Fibroblast of lung (primary cell): ENCODE measurements at regions not wholly inside any gene's neighbourhood (a gene's known extent, or its start where the extent isn't known, plus 50 kb on each side); places are given as distances from the start of the nearest gene placed in this dataset.

ENCODE experiments used
- DNase-seq, 2 donors: peaks; one replicate each; pipeline versions ENCODE4 v3.0.0 to v3.0.0-alpha.2; 2010; ENCODE audit warnings: low read depth in 2 of 2
- H2AFZ ChIP-seq: 2 replicates; pipeline ENCODE4 v1.5.1; 2012; ENCODE audit warnings: low read length, control low read depth, inconsistent platforms
- H3K27ac ChIP-seq: 2 replicates; pipeline ENCODE4 v1.5.1; 2011; ENCODE audit warnings: low read length, control low read depth; ENCODE audit not compliant: insufficient read depth
- H3K27me3 ChIP-seq: 2 replicates; pipeline ENCODE4 v1.5.1; 2011; ENCODE audit warnings: mild to moderate bottlenecking, low read length; ENCODE audit not compliant: control insufficient read depth, insufficient read depth
- H3K36me3 ChIP-seq: 2 replicates; pipeline ENCODE4 v1.5.1; 2011; ENCODE audit warnings: low read length; ENCODE audit not compliant: control insufficient read depth, insufficient read depth
- H3K4me1 ChIP-seq: 2 replicates; pipeline ENCODE4 v1.5.1; 2011; ENCODE audit warnings: low read length; ENCODE audit not compliant: control insufficient read depth, insufficient read depth; ENCODE audit errors: extremely low read depth
- H3K4me2 ChIP-seq: 2 replicates; pipeline ENCODE4 v1.5.1; 2011; ENCODE audit warnings: low read length, control low read depth; ENCODE audit not compliant: insufficient read depth; ENCODE audit errors: extremely low read depth
- H3K4me3 ChIP-seq, 4 experiments: fragments of 200-600 bp in 1 of 4; sonication (generic) in 1 of 4; replicated peaks in 1 of 4; 2 replicates each; pipeline ENCODE4 v1.5.1; 2011 to 2016; ENCODE audit warnings: low read length in 4 of 4, low read depth in 3 of 4, mild to moderate bottlenecking in 3 of 4, control low read depth in 2 of 4, inconsistent platforms in 1 of 4, mixed read lengths in 1 of 4; ENCODE audit not compliant: insufficient read depth in 1 of 4; ENCODE audit errors: control extremely low read depth in 1 of 4
- H3K79me2 ChIP-seq: 2 replicates; pipeline ENCODE4 v1.5.1; 2012; ENCODE audit warnings: mild to moderate bottlenecking, low read length, inconsistent platforms; ENCODE audit not compliant: control insufficient read depth, insufficient read depth
- H3K9ac ChIP-seq: 2 replicates; pipeline ENCODE4 v1.5.1; 2011; ENCODE audit warnings: mild to moderate bottlenecking, low read length, control low read depth; ENCODE audit not compliant: insufficient read depth
- H3K9me3 ChIP-seq: 2 replicates; pipeline ENCODE4 v1.5.1; 2012; ENCODE audit warnings: low read depth, low read length; ENCODE audit not compliant: control insufficient read depth, insufficient read depth
- H4K20me1 ChIP-seq: 2 replicates; pipeline ENCODE4 v1.5.1; 2011; ENCODE audit warnings: low read length; ENCODE audit not compliant: control insufficient read depth, insufficient read depth; ENCODE audit errors: extremely low read depth
- CTCF ChIP-seq, 2 donors: IDR thresholded peaks in 1 of 2; conservative IDR thresholded peaks in 1 of 2; 1 replicate in 1 of 2; 2 replicates in 1 of 2; pipeline ENCODE4 v1.5.1; 2011 to 2012; ENCODE audit warnings: low read length in 2 of 2, control low read depth in 1 of 2, inconsistent platforms in 1 of 2, low read depth in 1 of 2, mild to moderate bottlenecking in 1 of 2
- EZH2 ChIP-seq: IDR thresholded peaks from 2 replicates; pipeline ENCODE4 v1.5.1; 2012; ENCODE audit warnings: low read length, control low read depth, mild to moderate bottlenecking; ENCODE audit errors: missing control alignments

GRCh38 chr13:26473571-26474230 is 83.8 kb upstream of the WASF3 start:
- no peaks in the 10 kb centered on the region for H3K9me3 ChIP-seq
- no peaks in the 10 kb centered on the region for H3K79me2 ChIP-seq
- H2AFZ ChIP-seq = no peak overlapping the region
- no peaks in the 10 kb centered on the region for H4K20me1 ChIP-seq
- H3K27me3 ChIP-seq = no peaks in the 10 kb centered on the region
- no peaks in the 10 kb centered on the region for H3K4me1 ChIP-seq
- H3K36me3 ChIP-seq = no peaks in the 10 kb centered on the region
- no peak overlapping the region for H3K4me2 ChIP-seq
- no peak overlapping the region for H3K9ac ChIP-seq
- H3K27ac ChIP-seq = no peak overlapping the region
- no peak for TF ChIP-seq EZH2
- no peak for TF ChIP-seq CTCF (conservative IDR thresholded peaks at IDR 0.05 in 1 of 2, IDR thresholded peaks at IDR 0.05 in 1 of 2; ENCODE audit: low read depth in 1 of 2, low read length in 2 of 2)
- no peak overlapping the region for H3K4me3 ChIP-seq
- no peak for DNase-seq

- no peaks in the 10 kb centered on the region for H3K9me3 ChIP-seq
- H3K4me1 ChIP-seq = no peaks in the 10 kb centered on the region
- H3K79me2 ChIP-seq = no peaks in the 10 kb centered on the region
- H3K36me3 ChIP-seq = no peaks in the 10 kb centered on the region
- no peak for DNase-seq
- no peaks in the 10 kb centered on the region for H4K20me1 ChIP-seq
- no peak overlapping the region for H3K27ac ChIP-seq
- H3K4me3 ChIP-seq = no peak overlapping the region
- TF ChIP-seq EZH2 (no peak), CTCF (conservative IDR thresholded peaks at IDR 0.05 in 1 of 2, IDR thresholded peaks at IDR 0.05 in 1 of 2; ENCODE audit: low read depth in 1 of 2, low read length in 2 of 2) (no peak)
- H3K27me3 ChIP-seq = no peaks in the 10 kb centered on the region
- H3K4me2 ChIP-seq = no peak overlapping the region
- H3K9ac ChIP-seq = no peak overlapping the region
- H2AFZ ChIP-seq = no peak overlapping the region
Measured at GRCh38 chr13:26474286-26474685, 83.2 kb upstream of the WASF3 start.

- DNase-seq = no peak
- no peaks in the 10 kb centered on the region for H4K20me1 ChIP-seq
- H3K79me2 ChIP-seq = no peaks in the 10 kb centered on the region
- H3K4me3 ChIP-seq = no peak overlapping the region
- H3K9me3 ChIP-seq = no peaks in the 10 kb centered on the region
- no peak overlapping the region for H3K27ac ChIP-seq
- no peak overlapping the region for H3K4me2 ChIP-seq
- H3K36me3 ChIP-seq = no peaks in the 10 kb centered on the region
- no peak overlapping the region for H2AFZ ChIP-seq
- TF ChIP-seq CTCF (conservative IDR thresholded peaks at IDR 0.05 in 1 of 2, IDR thresholded peaks at IDR 0.05 in 1 of 2; ENCODE audit: low read depth in 1 of 2, low read length in 2 of 2) = no peak
- TF ChIP-seq EZH2 = no peak
- no peak overlapping the region for H3K9ac ChIP-seq
- no peaks in the 10 kb centered on the region for H3K4me1 ChIP-seq
- H3K27me3 ChIP-seq = no peaks in the 10 kb centered on the region
Measured at GRCh38 chr13:26475176-26476110, 82.0 kb upstream of the WASF3 start.
